ENCODE measurements at regions not wholly inside any gene's neighbourhood (a gene's known extent, or its start where the extent isn't known, plus 50 kb on each side); places are given as distances from the start of the nearest gene placed in this dataset.
"Not testable (repeated sequence)": the region's sequence is repeated elsewhere in the genome, so short reads cannot be mapped to it uniquely, and the experiment has no call there.

DNA sequence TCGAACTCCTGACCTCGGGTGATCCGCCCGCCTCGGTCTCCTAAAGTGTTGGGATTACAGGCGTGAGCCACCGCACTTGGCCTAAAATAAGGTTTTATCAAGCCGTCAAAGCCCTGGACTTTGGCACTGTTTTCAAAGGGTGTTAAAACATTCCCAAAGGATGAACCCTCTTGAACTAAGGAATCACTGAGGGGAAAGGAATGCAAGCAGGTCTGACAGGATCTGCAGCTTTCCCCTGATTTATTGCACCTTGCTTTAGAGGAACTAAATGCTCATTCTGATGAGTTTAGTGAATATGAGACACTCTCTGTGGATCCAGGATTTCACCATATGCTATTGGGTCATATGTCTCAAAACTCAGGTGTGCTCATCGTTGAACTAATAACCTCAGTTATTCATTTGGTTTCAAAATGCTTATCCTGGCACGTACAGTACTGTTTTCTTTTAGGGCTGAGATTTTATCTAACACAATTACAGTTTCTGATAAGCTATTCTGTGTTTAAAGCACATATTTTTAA, 63.0 kb upstream of the TSC22D2 start:
- Histone ChIP-seq H3K9me3 (ENCODE audit: control insufficient read depth in 5 of 5, low read length in 5 of 5) (no peaks in the 10 kb centered on the region), H3K4me3 (ENCODE audit: low read depth in 1 of 5, low read length in 5 of 5) (no peak overlapping the region), H3K9ac (ENCODE audit: low read length in 5 of 5) (no peak overlapping the region), H3K27me3 (ENCODE audit: control insufficient read depth in 5 of 5, insufficient read depth in 4 of 5, low read length in 5 of 5) (no peaks in the 10 kb centered on the region), H3K36me3 (ENCODE audit: control insufficient read depth in 5 of 5, insufficient read depth in 5 of 5, low read length in 5 of 5) (no peaks in the 10 kb centered on the region), H3K27ac (ENCODE audit: low read depth, low read length) (no peak overlapping the region), H3K4me1 (ENCODE audit: control insufficient read depth in 5 of 5, insufficient read depth in 5 of 5, low read length in 5 of 5) (peaks cover 5 to 47% (median 29%) of the 10 kb centered on the region in 5 donors)

DNA sequence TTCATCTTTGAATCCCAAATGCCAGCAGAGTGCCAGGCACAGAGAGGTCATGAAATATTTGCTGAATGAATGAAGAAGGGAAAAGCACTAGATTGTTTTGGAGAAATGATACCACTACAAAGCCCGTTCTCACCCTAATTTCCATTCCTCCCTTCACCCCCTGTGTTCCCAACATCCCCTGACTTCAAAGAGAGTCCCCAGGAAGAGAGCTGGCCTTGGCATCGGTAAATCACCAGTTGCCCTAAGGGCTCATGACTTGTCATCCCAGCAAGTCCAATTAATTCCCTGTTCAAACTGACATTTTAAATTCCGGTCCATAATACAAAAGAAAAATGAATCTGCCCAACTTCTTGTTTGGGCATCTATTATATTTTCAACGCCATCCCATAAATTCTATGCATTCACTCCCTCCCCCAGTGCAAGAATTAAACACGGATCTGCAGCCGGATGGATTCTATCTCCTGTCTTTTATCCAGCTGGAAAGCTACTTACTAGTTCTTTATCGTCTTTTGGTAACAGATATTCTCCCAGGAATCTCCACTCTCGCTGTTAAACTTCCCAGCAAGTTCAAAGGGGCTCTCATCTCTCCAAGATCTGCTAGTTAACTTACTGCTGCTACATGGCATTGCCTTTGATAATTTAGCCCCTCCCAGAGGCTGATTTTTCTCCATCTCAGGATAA, 63.9 kb upstream of the TSC22D2 start:
- no peaks in the 10 kb centered on the region for H3K9me3 ChIP-seq (ENCODE audit: control insufficient read depth in 5 of 5, low read length in 5 of 5)
- H3K36me3 ChIP-seq (ENCODE audit: control insufficient read depth in 5 of 5, insufficient read depth in 5 of 5, low read length in 5 of 5): no peaks in the 10 kb centered on the region
- no peak overlapping the region for H3K4me3 ChIP-seq (ENCODE audit: low read depth in 1 of 5, low read length in 5 of 5)
- no peaks in the 10 kb centered on the region for H3K27me3 ChIP-seq (ENCODE audit: control insufficient read depth in 5 of 5, insufficient read depth in 4 of 5, low read length in 5 of 5)
- H3K27ac ChIP-seq (ENCODE audit: low read depth, low read length): no peak overlapping the region
- no peak overlapping the region for H3K9ac ChIP-seq (ENCODE audit: low read length in 5 of 5)
- peaks cover 5 to 39% (median 22%) of the 10 kb centered on the region in 5 donors for H3K4me1 ChIP-seq (ENCODE audit: control insufficient read depth in 5 of 5, insufficient read depth in 5 of 5, low read length in 5 of 5)

- no peak overlapping the region for H3K4me3 ChIP-seq (ENCODE audit: low read depth in 1 of 5, low read length in 5 of 5)
- H3K36me3 ChIP-seq (ENCODE audit: control insufficient read depth in 5 of 5, insufficient read depth in 5 of 5, low read length in 5 of 5): no peaks in the 10 kb centered on the region
- peaks cover 0 to 3% (median 0%) of the 10 kb centered on the region in 5 donors for H3K9me3 ChIP-seq (ENCODE audit: control insufficient read depth in 5 of 5, low read length in 5 of 5)
- peaks cover 3 to 29% (median 14%) of the 10 kb centered on the region in 5 donors for H3K4me1 ChIP-seq (ENCODE audit: control insufficient read depth in 5 of 5, insufficient read depth in 5 of 5, low read length in 5 of 5)
- no peak overlapping the region for H3K27ac ChIP-seq (ENCODE audit: low read depth, low read length)
- no peaks in the 10 kb centered on the region for H3K27me3 ChIP-seq (ENCODE audit: control insufficient read depth in 5 of 5, insufficient read depth in 4 of 5, low read length in 5 of 5)
- no peak overlapping the region for H3K9ac ChIP-seq (ENCODE audit: low read length in 5 of 5)
These were observed 65.1 kb upstream of the TSC22D2 start for GRCh38 chr3:150342896-150343467.

DNA sequence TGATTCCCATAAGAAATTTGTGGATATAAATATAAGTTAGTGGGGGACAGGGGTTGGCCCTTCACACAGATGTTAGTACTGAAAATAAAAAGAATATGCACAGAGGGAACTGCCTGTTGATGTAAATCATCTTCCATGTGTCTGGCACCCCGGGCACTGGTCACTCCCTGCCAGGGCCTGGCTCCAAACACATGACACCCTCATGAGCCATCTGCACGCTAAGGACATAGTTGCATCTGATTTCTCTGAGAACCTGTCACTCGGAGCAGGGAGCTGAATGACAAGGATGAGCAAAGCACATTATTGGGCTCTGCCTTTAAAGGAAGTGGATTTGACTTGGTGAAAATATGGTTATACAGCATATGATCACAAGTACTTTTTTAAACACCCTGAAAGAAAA, 66.2 kb upstream of the TSC22D2 start:
- Histone ChIP-seq H3K27me3 (ENCODE audit: control insufficient read depth in 5 of 5, insufficient read depth in 4 of 5, low read length in 5 of 5) (no peaks in the 10 kb centered on the region), H3K36me3 (ENCODE audit: control insufficient read depth in 5 of 5, insufficient read depth in 5 of 5, low read length in 5 of 5) (no peaks in the 10 kb centered on the region), H3K27ac (ENCODE audit: low read depth, low read length) (no peak overlapping the region), H3K4me3 (ENCODE audit: low read depth in 1 of 5, low read length in 5 of 5) (no peak overlapping the region), H3K9me3 (ENCODE audit: control insufficient read depth in 5 of 5, low read length in 5 of 5) (peaks cover 0 to 3% (median 0%) of the 10 kb centered on the region in 5 donors), H3K9ac (ENCODE audit: low read length in 5 of 5) (no peak overlapping the region), H3K4me1 (ENCODE audit: control insufficient read depth in 5 of 5, insufficient read depth in 5 of 5, low read length in 5 of 5) (peaks cover 0 to 18% (median 5%) of the 10 kb centered on the region in 5 donors)

DNA sequence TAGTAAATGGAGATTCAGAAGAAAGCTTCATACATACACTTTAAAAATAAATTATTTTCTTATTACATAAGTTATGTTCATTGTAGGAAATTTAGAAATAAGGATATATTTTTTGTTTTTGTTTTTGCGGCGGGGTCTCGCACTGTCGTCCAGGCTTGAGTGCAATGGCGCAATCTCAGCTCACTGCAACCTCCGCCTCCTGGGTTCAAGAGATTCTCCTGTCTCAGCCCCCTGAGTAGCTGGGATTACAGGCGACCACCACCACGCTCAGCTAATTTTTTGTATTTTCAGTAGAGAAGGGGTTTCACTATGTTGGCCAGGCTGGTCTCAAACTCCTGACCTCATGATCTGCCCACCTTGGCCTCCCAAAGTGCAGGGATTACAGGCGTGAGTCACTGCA, 71.7 kb upstream of the TSC22D2 start:
- H3K36me3 ChIP-seq (ENCODE audit: control insufficient read depth in 5 of 5, insufficient read depth in 5 of 5, low read length in 5 of 5): not testable (repeated sequence)

DNA sequence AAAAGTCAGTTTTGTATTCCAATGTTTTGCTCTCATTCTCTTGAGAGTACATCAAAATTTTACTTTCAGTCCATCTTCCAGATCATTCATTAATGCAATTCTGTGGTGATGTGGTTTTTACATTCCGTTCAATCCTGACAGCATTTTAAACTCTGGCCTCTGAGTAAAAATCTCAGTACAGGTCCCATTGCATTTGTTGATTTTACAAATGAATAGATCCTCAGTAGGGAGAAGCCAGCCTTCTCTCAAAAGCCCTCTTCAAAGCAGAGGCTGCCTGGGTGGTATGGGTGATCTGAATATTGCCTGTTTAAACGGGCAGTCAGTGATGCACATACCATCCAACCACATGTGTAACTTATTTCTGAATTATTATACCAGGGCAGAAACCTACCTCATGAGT, 72.5 kb upstream of the TSC22D2 start:
- Histone ChIP-seq H3K4me1 (ENCODE audit: control insufficient read depth in 5 of 5, insufficient read depth in 5 of 5, low read length in 5 of 5) (no peaks in the 10 kb centered on the region), H3K9me3 (ENCODE audit: control insufficient read depth in 5 of 5, low read length in 5 of 5) (peaks cover 0 to 3% (median 0%) of the 10 kb centered on the region in 5 donors), H3K4me3 (ENCODE audit: low read depth in 1 of 5, low read length in 5 of 5) (no peak overlapping the region), H3K27me3 (ENCODE audit: control insufficient read depth in 5 of 5, insufficient read depth in 4 of 5, low read length in 5 of 5) (no peaks in the 10 kb centered on the region), H3K27ac (ENCODE audit: low read depth, low read length) (no peak overlapping the region), H3K9ac (ENCODE audit: low read length in 5 of 5) (no peak overlapping the region), H3K36me3 (ENCODE audit: control insufficient read depth in 5 of 5, insufficient read depth in 5 of 5, low read length in 5 of 5) (no peaks in the 10 kb centered on the region)

More for the DNA sequence above, 71.7 kb upstream of the TSC22D2 start:
- H3K9me3 ChIP-seq (ENCODE audit: control insufficient read depth in 5 of 5, low read length in 5 of 5); H3K27me3 ChIP-seq (ENCODE audit: control insufficient read depth in 5 of 5, insufficient read depth in 4 of 5, low read length in 5 of 5); H3K4me1 ChIP-seq (ENCODE audit: control insufficient read depth in 5 of 5, insufficient read depth in 5 of 5, low read length in 5 of 5); H3K27ac ChIP-seq (ENCODE audit: low read depth, low read length); H3K9ac ChIP-seq (ENCODE audit: low read length in 5 of 5); H3K4me3 ChIP-seq (ENCODE audit: low read depth in 1 of 5, low read length in 5 of 5): not testable (repeated sequence)

DNA sequence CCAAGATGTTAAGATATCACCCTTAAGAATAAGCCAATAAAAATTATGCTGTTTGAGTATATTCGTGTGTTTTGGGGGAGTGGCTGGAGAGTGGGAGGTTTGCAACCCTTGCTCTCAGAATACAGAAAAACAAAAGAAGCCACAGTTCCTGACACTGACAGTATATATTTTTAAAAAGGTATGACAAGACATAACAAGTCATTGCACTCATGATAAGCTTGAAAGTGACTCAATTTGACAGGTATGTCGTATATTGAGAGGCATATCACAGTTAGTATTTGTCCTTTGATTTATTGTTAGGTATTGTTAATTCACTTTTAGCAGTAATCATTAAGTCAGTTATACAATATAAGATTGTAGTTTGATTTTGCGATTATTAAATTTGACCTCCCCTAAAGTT, 73.1 kb upstream of the TSC22D2 start:
- H3K36me3 ChIP-seq (ENCODE audit: control insufficient read depth in 5 of 5, insufficient read depth in 5 of 5, low read length in 5 of 5): no peaks in the 10 kb centered on the region
- H3K4me3 ChIP-seq (ENCODE audit: low read depth in 1 of 5, low read length in 5 of 5): no peak overlapping the region
- H3K4me1 ChIP-seq (ENCODE audit: control insufficient read depth in 5 of 5, insufficient read depth in 5 of 5, low read length in 5 of 5): no peaks in the 10 kb centered on the region
- H3K9ac ChIP-seq (ENCODE audit: low read length in 5 of 5): no peak overlapping the region
- H3K27me3 ChIP-seq (ENCODE audit: control insufficient read depth in 5 of 5, insufficient read depth in 4 of 5, low read length in 5 of 5): no peaks in the 10 kb centered on the region
- H3K9me3 ChIP-seq (ENCODE audit: control insufficient read depth in 5 of 5, low read length in 5 of 5): peaks cover 0 to 3% (median 0%) of the 10 kb centered on the region in 5 donors
- no peak overlapping the region for H3K27ac ChIP-seq (ENCODE audit: low read depth, low read length)

DNA sequence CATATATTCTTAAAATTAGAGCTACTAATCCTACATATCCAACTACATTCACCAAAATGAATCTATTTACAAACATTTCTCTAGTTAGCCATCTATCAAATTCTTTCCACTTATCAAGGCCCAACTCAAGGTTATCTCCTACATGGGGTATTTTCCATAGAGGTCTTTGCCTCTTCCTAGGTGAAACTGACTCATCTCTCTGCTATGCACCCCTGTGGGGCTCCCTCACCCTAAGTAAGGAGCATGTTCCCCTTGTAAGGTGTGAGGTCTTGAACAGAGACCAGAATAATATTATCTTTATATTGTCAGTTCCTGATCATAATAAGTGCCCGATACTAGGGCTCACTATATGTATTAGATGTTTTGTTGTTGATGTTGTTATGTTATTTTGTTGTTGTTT, 74.6 kb upstream of the TSC22D2 start:
- H3K4me1 ChIP-seq (ENCODE audit: control insufficient read depth in 5 of 5, insufficient read depth in 5 of 5, low read length in 5 of 5): no peaks in the 10 kb centered on the region
- H3K36me3 ChIP-seq (ENCODE audit: control insufficient read depth in 5 of 5, insufficient read depth in 5 of 5, low read length in 5 of 5): no peaks in the 10 kb centered on the region
- peaks cover 0 to 2% (median 0%) of the 10 kb centered on the region in 5 donors for H3K9me3 ChIP-seq (ENCODE audit: control insufficient read depth in 5 of 5, low read length in 5 of 5)
- H3K9ac ChIP-seq (ENCODE audit: low read length in 5 of 5): no peak overlapping the region
- H3K27me3 ChIP-seq (ENCODE audit: control insufficient read depth in 5 of 5, insufficient read depth in 4 of 5, low read length in 5 of 5): no peaks in the 10 kb centered on the region
- no peak overlapping the region for H3K4me3 ChIP-seq (ENCODE audit: low read depth in 1 of 5, low read length in 5 of 5)
- H3K27ac ChIP-seq (ENCODE audit: low read depth, low read length): no peak overlapping the region

DNA sequence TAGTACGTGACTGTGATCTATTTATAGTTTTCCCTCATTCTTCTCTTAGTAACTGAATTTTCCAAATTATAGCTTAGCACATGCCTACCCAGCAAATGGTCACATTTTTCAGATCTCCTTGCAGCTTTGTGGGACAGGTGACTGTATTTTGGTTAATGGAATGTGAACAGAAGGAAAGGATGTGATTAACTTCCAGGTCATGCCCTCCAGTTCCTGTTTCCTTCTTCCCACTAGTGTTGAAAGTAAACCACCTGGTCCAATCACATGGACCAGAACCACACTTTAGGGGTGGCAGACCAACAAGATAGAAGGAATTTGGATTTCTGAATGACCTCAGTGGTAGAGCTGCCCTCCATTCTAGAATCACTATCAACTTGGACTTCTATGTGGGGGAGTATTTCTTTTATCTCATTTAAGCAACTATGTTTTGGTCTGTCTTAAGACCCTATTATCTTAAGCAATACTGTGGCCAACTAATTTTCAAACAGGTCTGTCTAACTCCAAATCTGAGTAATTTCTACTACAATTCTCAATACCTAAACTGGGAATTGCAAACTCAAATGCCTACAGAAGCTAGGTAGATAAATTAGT, 76.0 kb upstream of the TSC22D2 start:
- Histone ChIP-seq H3K27ac (ENCODE audit: low read depth, low read length) (no peak overlapping the region), H3K9me3 (ENCODE audit: control insufficient read depth in 5 of 5, low read length in 5 of 5) (no peaks in the 10 kb centered on the region)

GRCh38 chr3:150330872-150331271, 77.2 kb upstream of the TSC22D2 start:
- no peaks in the 10 kb centered on the region for H3K27me3 ChIP-seq (ENCODE audit: control insufficient read depth in 5 of 5, insufficient read depth in 4 of 5, low read length in 5 of 5)
- no peaks in the 10 kb centered on the region for H3K36me3 ChIP-seq (ENCODE audit: control insufficient read depth in 5 of 5, insufficient read depth in 5 of 5, low read length in 5 of 5)
- no peaks in the 10 kb centered on the region for H3K9me3 ChIP-seq (ENCODE audit: control insufficient read depth in 5 of 5, low read length in 5 of 5)
- no peak overlapping the region for H3K9ac ChIP-seq (ENCODE audit: low read length in 5 of 5)
- no peak overlapping the region for H3K4me3 ChIP-seq (ENCODE audit: low read depth in 1 of 5, low read length in 5 of 5)
- no peak overlapping the region for H3K27ac ChIP-seq (ENCODE audit: low read depth, low read length)
- peaks cover 0 to 4% (median 0%) of the 10 kb centered on the region in 5 donors for H3K4me1 ChIP-seq (ENCODE audit: control insufficient read depth in 5 of 5, insufficient read depth in 5 of 5, low read length in 5 of 5)

More for the DNA sequence above, 76.0 kb upstream of the TSC22D2 start:
- Histone ChIP-seq H3K4me3 (ENCODE audit: low read depth in 1 of 5, low read length in 5 of 5) (no peak overlapping the region), H3K9ac (ENCODE audit: low read length in 5 of 5) (no peak overlapping the region), H3K27me3 (ENCODE audit: control insufficient read depth in 5 of 5, insufficient read depth in 4 of 5, low read length in 5 of 5) (no peaks in the 10 kb centered on the region), H3K4me1 (ENCODE audit: control insufficient read depth in 5 of 5, insufficient read depth in 5 of 5, low read length in 5 of 5) (no peaks in the 10 kb centered on the region), H3K36me3 (ENCODE audit: control insufficient read depth in 5 of 5, insufficient read depth in 5 of 5, low read length in 5 of 5) (no peaks in the 10 kb centered on the region)

Data from subcutaneous abdominal adipose tissue (tissue), 5 donors.